ENCODE measurements at regions not wholly inside any gene's neighbourhood (a gene's known extent, or its start where the extent isn't known, plus 50 kb on each side); places are given as distances from the start of the nearest gene placed in this dataset.

GRCh38 chr11:92844197-92844596 is 125.3 kb upstream of the MTNR1B start:
- H3K9ac ChIP-seq (ENCODE audit: control insufficient read depth, extremely low read depth, insufficient read depth, low read length): no peak overlapping the region
- TF ChIP-seq EZH2 (IDR thresholded peaks at IDR 0.05; ENCODE audit: low read length): no peak
- no peak for TF ChIP-seq CTCF (optimal IDR thresholded peaks at IDR 0.05 in 1 of 3, IDR thresholded peaks at IDR 0.05 in 1 of 3, conservative IDR thresholded peaks at IDR 0.05 in 1 of 3; ENCODE audit: extremely low read depth in 1 of 3, insufficient read depth in 2 of 3, low read length in 3 of 3)
- no peaks in the 10 kb centered on the region for H3K27me3 ChIP-seq (ENCODE audit: control insufficient read depth, extremely low read depth, insufficient read depth, low read length)
- no peak overlapping the region for H3K27ac ChIP-seq (ENCODE audit: control insufficient read depth, insufficient read depth, low read length)
- DNase-seq (ENCODE audit: low read depth, low spot score) (no peak), FAIRE-seq (no peak)
- no peak overlapping the region for H3K4me3 ChIP-seq (ENCODE audit: control insufficient read depth in 2 of 3, extremely low read depth in 1 of 3, insufficient read depth in 2 of 3, low read depth in 1 of 3, low read length in 3 of 3)
- no peaks in the 10 kb centered on the region for H3K36me3 ChIP-seq (ENCODE audit: control insufficient read depth in 2 of 2, extremely low read depth in 1 of 2, insufficient read depth in 2 of 2, low read length in 2 of 2)
- peaks cover 45% of the 10 kb centered on the region for H3K4me1 ChIP-seq (ENCODE audit: control insufficient read depth, extremely low read depth, insufficient read depth, low read length)
- H4K20me1 ChIP-seq (ENCODE audit: control insufficient read depth, extremely low read depth, insufficient read depth, low read length): no peaks in the 10 kb centered on the region
- peak overlapping the region; percentile 40 for H3K4me2 ChIP-seq (ENCODE audit: control insufficient read depth, extremely low read depth, insufficient read depth, low read depth, low read length)
- dilution Hi-C loops (cut with MboI; ENCODE audit: extremely low pct_ligation_motif_present, low sequenced_read_pairs): no loop called here
- no peaks in the 10 kb centered on the region for H3K79me2 ChIP-seq (ENCODE audit: control insufficient read depth, insufficient read depth, low read length)
- no peak overlapping the region for H2AFZ ChIP-seq (ENCODE audit: control insufficient read depth, low read length)
- H3K9me1 ChIP-seq (ENCODE audit: control insufficient read depth, extremely low read depth, insufficient read depth, low read length): peaks cover 2% of the 10 kb centered on the region
- H3K9me3 ChIP-seq (ENCODE audit: control insufficient read depth, low read depth, low read length): no peaks in the 10 kb centered on the region

GRCh38 chr11:92845390-92845789 is 124.1 kb upstream of the MTNR1B start:
- Histone ChIP-seq H3K9me3 (ENCODE audit: control insufficient read depth, low read depth, low read length) (no peaks in the 10 kb centered on the region), H3K9me1 (ENCODE audit: control insufficient read depth, extremely low read depth, insufficient read depth, low read length) (peaks cover 2% of the 10 kb centered on the region), H3K36me3 (ENCODE audit: control insufficient read depth in 2 of 2, extremely low read depth in 1 of 2, insufficient read depth in 2 of 2, low read length in 2 of 2) (no peaks in the 10 kb centered on the region), H3K79me2 (ENCODE audit: control insufficient read depth, insufficient read depth, low read length) (no peaks in the 10 kb centered on the region), H2AFZ (ENCODE audit: control insufficient read depth, low read length) (no peak overlapping the region), H3K4me2 (ENCODE audit: control insufficient read depth, extremely low read depth, insufficient read depth, low read depth, low read length) (no peak overlapping the region), H3K27ac (ENCODE audit: control insufficient read depth, insufficient read depth, low read length) (no peak overlapping the region), H3K27me3 (ENCODE audit: control insufficient read depth, extremely low read depth, insufficient read depth, low read length) (no peaks in the 10 kb centered on the region), H3K4me1 (ENCODE audit: control insufficient read depth, extremely low read depth, insufficient read depth, low read length) (peaks cover 39% of the 10 kb centered on the region), H4K20me1 (ENCODE audit: control insufficient read depth, extremely low read depth, insufficient read depth, low read length) (no peaks in the 10 kb centered on the region), H3K9ac (ENCODE audit: control insufficient read depth, extremely low read depth, insufficient read depth, low read length) (no peak overlapping the region), H3K4me3 (ENCODE audit: control insufficient read depth in 2 of 3, extremely low read depth in 1 of 3, insufficient read depth in 2 of 3, low read depth in 1 of 3, low read length in 3 of 3) (no peak overlapping the region)
- FAIRE-seq (peak; percentile 49), DNase-seq (ENCODE audit: low read depth, low spot score) (no peak)
- no peak for TF ChIP-seq EZH2 (IDR thresholded peaks at IDR 0.05; ENCODE audit: low read length)
- no peak for TF ChIP-seq CTCF (optimal IDR thresholded peaks at IDR 0.05 in 1 of 3, IDR thresholded peaks at IDR 0.05 in 1 of 3, conservative IDR thresholded peaks at IDR 0.05 in 1 of 3; ENCODE audit: extremely low read depth in 1 of 3, insufficient read depth in 2 of 3, low read length in 3 of 3)
- dilution Hi-C loops (cut with MboI; ENCODE audit: extremely low pct_ligation_motif_present, low sequenced_read_pairs): no loop called here

Measured in keratinocyte (primary cell).